Colon (tissue), 2 donors: ENCODE measurements at regions not wholly inside any gene's neighbourhood (a gene's known extent, or its start where the extent isn't known, plus 50 kb on each side); places are given as distances from the start of the nearest gene placed in this dataset.
A peak's percentile ranks its signal among the peaks of the same experiment; 100 is the strongest.
"Not testable (repeated sequence)": the region's sequence is repeated elsewhere in the genome, so short reads cannot be mapped to it uniquely, and the experiment has no call there.

Experiments used
- FAIRE-seq: peaks from 2 replicates; lab custom pipeline; 2012; peaks lifted over from hg19 to GRCh38; lab: Jason Lieb, UNC
- donor health status: control.
- donor health status: control.

DNA sequence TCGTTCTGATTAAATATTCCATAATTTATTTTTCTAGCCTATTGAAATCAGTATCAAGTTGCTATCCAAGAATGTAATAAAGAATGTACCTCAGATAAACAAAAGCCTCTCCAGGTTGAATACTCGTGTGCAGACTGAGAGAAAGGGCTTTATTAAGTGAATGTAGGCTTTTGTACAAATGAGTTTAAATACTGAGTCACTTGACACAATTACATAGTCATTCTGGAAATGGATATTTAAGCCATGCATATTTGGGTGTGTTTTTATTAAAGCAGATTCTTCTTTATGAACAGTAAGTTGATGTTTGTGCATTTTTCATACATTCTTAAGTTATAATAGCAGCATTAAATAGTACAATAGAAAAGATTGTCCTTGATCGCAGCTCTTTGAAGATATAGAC is 139.8 kb upstream of the GK2 start:
- no peak for FAIRE-seq

- FAIRE-seq: not testable (repeated sequence)
Measured at GRCh38 chr4:79545292-79545691, 137.3 kb upstream of the GK2 start.

DNA sequence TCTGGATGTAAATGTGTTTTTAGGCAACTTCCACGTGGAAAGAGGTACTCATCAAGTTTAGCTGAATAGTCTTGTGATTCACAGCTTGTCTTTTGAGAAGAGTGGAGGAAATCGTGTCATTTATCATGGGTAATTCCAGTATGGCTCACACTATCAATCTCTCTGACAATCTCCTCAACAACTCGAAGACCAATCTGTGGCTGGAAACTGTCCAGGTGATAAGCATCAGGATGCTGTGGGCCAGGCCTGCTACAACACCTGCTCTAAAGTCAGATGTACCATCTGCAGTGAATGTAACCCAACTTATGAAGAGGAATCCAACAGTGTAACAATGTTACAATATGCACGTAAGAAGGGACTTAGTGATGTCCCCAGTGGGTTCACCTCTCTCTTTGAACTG is 132.1 kb upstream of the GK2 start:
- FAIRE-seq: no peak

DNA sequence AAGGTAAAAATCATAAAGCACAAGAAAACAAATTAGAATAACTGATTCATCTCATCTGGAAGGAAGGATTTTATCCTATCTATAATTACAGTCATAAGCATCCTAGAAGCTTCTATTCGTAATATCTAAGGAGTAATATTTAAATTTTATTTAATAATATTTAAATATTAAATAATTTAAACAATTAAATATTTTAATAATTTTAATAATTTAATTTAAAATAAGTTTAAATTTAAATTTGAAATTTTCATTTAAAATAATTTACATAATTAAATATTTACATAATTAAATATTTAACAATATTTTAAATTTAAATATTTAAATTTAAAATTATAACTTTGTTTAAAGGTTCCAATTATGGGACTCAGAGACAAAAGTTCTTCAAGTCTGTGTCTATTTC is 127.5 kb upstream of the GK2 start:
- FAIRE-seq: peak; percentile 98

DNA sequence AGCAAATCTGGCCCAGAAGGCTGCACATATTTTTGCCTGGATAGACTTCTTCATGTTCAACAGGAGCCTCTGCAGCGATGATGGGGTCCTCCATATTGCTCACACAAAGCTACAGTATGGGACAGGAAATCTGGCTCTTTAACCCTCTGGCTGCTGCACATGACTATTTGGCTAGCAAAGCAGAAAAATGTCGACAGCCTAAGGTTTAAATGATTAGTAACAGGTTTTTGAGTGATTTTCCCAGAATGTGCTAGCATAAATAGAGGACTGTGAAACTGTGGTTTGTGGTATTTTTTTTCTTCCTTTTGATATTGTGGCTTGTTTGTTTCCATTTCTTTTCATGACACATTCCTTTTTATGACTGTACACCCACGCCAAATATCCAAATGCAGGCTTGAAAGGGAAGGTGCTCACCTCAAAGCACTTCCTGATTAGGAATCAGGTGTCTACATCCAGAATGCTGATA is 120.2 kb upstream of the GK2 start:
- FAIRE-seq: no peak

DNA sequence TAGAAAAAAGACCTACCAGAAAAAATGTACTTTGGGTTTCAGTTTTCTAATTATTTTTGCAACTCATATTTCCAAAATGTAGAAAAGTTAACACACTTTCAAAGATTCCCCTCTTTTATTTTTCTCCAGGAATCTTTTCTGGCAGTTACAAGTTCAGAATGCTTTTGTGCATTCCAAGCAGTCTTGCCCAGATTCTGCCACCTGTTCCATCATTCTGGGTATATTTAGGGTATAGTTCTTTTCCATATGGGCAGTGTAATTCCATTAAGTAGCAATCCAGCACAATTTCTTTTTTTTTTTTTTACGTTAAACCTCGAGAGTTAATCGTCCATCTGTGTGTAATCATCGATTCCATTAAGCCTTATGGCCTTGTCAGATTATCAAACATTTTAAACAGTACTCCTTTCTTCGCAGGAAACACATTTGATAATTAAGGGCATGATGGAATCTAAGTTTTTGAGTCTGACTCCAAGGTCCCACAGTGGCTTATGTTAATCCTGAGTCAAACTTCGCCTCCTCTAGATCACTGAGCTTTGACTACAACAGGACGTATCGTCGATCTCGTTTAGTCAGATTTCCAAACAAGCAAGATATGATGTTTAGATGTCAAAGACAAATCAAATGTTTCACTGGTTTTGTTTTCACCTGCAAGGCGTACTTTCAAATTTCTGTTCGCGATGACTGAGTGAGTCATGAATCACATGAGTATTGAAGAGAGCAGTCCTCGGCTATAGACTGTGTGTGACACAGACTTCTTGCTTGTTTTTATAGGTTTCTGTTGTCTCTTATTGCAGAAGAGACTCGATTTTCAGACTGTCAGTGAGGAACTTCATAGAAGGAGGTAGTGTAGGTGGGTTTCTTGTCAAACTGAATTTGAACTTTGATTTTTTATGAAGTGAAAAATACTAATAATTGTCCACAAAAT is 118.9 kb upstream of the GK2 start:
- FAIRE-seq: no peak

DNA sequence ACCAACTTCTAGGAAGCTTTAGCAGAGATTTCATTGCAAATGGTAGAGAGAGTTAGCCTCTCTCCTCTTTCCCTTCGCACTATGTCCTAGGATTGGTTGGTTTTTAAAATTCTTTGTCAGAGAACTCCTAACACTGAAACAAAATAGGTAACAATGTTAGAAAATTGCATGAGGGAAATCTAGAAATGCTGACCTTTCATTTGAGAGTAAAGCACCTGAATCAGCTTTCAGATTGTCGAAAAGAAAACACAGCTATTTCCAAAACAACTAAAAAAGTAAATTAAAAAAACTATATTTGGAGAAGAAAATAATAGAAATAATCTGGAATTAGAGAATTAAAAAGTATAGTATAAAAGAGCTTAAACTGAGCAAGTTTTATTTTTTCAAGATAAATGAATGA is 108.1 kb upstream of the GK2 start:
- FAIRE-seq: no peak

GRCh38 chr4:79514621-79515329 is 106.7 kb upstream of the GK2 start:
- FAIRE-seq: no peak

GRCh38 chr4:79513576-79513975 is 105.5 kb upstream of the GK2 start:
- no peak for FAIRE-seq

DNA sequence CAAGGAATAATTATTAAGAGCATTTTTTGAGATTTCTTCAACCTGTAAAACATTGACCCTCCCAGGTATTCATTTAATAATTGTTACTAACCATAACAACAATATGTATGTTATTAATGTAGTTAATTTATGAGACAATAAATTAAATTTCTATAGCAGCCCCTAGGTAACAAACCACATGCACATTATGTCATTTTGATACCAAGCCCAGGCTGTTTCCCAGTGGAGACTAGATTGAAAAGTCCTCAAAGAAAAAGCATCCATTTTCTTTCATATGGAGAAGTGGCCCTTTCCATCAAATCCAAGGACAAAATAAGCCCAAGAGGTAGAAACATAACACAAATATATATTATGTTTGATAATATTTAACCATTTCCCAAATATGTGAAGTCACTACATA is 104.3 kb upstream of the GK2 start:
- no peak for FAIRE-seq

DNA sequence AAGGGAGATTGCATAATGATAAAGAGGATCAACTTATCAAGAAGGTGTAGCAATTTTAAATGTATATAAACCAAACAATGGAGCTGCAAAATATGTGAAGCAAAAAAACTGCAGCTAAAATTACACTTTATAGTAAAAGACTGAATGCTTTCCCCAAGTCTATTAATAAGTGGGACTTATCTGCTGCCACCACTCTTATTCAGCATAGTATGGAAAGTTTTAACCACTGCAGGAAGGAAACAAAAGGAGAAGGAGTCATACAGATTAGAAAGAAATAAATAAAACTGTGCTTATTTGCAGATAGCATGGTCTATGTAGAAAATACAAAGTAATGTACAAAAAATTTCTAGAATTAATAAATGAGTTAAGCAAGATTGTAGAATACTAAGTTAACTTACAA is 94.1 kb upstream of the GK2 start:
- FAIRE-seq: no peak

- FAIRE-seq: no peak
Measured at GRCh38 chr4:79498282-79498681, 90.3 kb upstream of the GK2 start.

DNA sequence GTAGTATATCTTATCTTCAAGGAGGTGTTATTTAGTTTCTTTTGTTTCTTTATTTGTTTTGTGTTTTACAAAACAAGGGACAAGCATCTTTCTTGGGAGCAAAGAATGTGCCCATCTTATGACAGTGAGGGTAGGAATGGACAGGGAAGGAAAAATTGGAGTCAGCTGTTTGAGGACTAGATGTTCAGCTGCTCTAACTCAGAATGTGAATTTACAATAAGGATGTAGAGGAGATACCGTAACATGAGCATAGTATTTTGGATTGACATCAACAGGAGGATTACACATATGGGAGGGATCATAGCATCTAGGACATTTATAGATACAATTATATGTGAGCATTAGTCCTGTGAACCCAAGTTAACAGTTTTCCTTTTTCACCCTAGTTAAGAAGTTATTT is 89.0 kb upstream of the GK2 start:
- no peak for FAIRE-seq

- no peak for FAIRE-seq
Measured at GRCh38 chr4:79495447-79495846, 87.4 kb upstream of the GK2 start.

GRCh38 chr4:79492148-79492547 is 84.1 kb upstream of the GK2 start:
- no peak for FAIRE-seq

GRCh38 chr4:79489506-79489905 is 81.5 kb upstream of the GK2 start:
- FAIRE-seq: no peak

GRCh38 chr4:79476196-79476595 is 68.2 kb upstream of the GK2 start:
- no peak for FAIRE-seq

DNA sequence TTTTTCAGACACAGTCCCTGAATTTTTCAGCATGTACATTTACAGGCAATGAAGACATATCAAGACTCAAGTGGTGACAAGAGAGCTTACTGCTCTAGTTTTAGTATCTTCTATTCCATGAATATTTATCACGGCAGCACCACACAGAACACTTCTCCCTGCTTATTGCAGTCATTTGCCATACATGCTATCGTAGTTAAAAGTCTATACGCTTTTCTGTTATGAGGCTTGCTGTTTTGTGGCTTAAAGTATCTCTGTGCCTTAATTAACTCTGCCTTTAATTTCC is 65.4 kb upstream of the GK2 start:
- no peak for FAIRE-seq

DNA sequence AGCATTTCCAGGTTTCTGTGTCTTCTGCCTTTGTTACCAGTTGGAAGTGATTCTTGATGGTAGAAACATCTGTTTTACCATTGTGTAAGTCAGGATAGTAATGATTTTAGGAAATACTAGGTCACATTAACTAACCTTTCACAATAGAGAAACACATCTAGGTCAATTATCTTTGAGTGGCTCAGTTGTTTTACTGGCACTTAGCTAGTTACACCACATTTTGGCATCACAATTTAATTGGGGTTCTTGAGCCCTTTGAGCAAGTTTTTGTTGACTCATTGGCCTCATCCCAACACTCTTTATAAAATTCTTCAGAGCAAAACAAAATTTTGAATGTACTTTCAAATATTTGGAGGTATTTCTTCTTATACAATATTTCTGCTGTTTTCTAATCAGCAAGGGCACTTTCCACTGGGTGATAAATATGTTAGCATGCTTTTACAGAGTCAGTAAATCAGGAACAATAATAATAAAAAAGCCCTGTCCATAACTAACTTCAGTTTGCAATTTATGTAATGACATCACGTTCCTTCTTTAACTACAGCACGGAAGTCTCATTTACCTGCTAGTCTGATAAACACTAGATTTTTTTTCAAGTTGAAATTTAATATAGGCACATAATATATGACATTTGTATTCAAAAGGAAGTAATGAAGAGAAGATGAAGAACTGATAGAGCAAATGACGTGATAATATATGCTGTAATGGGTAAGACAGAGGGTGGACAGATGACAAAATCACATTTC is 64.8 kb upstream of the GK2 start:
- no peak for FAIRE-seq

- no peak for FAIRE-seq
Measured at GRCh38 chr4:79472036-79472435, 64.0 kb upstream of the GK2 start.

GRCh38 chr4:79471309-79471708 is 63.3 kb upstream of the GK2 start:
- FAIRE-seq: peak; percentile 5

- FAIRE-seq: no peak
Measured at GRCh38 chr4:79467246-79467932, 59.4 kb upstream of the GK2 start.
